NCI-H2227 treated with DMSO at 0.1 percent for 48 hours (cell line): ENCODE measurements at regions not wholly inside any gene's neighbourhood (a gene's known extent, or its start where the extent isn't known, plus 50 kb on each side); places are given as distances from the start of the nearest gene placed in this dataset.
A peak's percentile ranks its signal among the peaks of the same experiment; 100 is the strongest.
"Not testable (repeated sequence)": the region's sequence is repeated elsewhere in the genome, so short reads cannot be mapped to it uniquely, and the experiment has no call there.

Experiments used
- DNase-seq: peaks from one replicate; lab custom pipeline; 2025; lab: John Stamatoyannopoulos, UW

DNA sequence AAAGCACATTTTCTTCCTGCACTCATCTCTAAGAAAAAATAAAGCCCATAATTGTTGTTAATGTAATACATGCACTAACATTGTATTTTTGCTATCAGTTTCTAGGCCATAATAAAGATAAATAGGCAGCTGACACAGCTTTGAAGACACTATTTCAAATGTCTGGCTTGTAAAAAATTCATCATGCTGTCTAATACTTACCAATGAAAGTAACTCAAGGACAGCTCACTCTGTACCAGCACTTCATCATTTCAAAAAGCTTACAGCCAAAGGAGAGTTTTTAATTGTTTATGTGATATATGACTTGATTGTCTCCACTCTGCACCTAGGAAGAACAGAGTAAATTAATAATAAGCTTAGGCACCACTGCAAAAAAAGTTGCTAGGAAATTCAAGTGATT is 1423.3 kb upstream of the PCDH20 start:
- no peak for DNase-seq

DNA sequence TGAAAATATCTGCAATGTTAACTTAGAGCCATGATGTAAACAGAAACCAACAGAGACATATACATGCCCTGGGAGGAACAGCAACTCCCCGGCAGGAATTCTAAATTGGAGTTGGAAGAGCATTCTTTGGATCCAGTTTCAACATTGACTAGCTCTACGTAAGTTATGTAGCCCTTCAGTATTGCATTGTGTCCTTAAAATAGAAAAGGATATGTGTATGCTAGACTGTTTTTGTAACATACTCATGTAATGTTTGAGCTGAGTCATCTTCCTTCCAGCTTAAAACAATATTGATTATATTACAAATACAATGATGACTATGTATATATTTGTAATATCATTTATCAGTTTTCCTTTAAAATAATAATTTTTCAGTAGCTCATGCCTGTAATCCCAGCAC is 1422.2 kb upstream of the PCDH20 start:
- DNase-seq = no peak

DNA sequence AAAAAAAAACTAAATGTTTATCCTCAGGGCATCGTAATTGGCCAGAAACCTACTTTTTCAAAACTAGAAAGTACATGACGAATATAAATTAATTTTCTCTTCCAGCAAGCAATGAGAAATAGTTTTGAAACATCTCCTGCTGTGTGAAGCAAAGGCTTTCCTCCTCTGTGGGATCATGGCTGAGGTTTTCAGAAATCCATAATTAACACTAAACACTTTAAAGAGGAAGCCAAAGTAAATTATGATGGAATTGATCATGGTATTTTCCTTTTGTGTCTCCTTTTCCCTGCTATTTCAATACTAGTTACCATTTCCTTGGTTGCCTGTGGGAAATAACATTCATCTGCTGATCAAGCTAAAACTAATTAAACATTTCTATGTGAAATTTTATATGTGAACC is 1413.8 kb upstream of the PCDH20 start:
- DNase-seq = no peak

DNA sequence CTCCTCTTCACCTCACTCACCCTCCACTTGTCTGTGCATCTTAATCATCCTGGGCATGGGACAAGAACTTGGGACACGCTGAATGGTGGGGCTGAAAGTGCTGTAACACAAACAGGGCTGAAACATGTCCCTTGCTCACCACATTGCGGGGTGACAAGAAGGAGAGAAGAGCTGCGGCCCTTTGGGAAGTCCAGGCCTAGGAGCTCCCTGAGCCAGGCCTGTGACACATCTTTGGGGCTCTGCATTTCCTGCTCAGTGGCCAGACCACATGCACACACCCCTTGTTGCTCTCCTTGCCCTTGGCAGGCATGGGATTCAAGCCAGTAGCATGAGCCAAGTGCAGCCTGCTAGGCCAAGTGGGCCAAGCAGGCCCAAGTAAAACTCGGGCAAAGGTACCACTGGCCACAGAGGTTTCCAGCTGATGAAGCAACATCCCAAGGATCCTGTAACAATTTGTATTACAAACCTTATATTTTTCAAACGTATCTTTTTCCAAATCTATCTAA is 1384.3 kb upstream of the PCDH20 start:
- DNase-seq = no peak

DNA sequence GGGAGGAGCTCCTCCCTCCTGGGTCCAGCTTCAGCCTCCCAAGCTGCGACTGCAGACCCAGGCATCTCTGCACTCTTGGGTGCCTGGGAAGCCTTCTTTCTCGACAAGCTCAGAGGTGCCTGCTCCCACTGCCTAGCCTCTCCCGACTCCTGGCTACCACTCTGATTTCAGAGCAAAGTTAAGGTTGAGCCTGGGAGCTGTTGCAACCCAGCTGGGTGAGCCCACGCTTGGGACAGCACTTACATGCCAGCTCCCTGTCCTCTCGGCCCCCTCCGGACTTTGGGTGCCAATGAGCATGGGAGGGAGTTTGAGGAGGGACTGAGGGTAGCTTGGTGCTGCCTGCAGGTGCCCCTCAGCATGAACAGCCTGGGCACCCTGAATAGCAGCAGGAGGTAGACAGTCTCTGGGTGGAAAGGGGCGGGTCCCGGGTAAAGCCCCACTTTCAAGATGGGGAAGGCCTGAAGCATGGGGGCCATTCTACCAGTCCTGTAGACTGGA is 1383.4 kb upstream of the PCDH20 start:
- DNase-seq = no peak

DNA sequence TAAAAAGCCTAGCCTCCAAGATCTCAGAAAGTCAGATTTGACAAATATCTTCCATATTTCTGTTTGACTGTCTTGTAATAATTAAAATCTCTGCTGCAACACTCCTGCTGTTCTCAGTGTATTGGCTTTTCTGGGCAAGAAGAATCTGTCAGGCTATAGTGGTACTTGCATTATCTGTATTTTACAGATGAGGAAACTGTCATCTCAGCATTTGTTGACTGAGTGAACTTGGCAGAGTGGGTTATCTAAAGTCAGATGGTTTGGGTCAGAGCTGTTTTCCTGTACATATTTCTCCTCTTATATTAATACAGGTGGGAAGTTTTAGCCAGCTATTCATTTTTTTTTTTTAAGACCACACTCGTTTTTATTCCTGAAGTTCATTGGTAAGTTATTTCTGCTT is 1378.2 kb upstream of the PCDH20 start:
- DNase-seq = no peak

DNA sequence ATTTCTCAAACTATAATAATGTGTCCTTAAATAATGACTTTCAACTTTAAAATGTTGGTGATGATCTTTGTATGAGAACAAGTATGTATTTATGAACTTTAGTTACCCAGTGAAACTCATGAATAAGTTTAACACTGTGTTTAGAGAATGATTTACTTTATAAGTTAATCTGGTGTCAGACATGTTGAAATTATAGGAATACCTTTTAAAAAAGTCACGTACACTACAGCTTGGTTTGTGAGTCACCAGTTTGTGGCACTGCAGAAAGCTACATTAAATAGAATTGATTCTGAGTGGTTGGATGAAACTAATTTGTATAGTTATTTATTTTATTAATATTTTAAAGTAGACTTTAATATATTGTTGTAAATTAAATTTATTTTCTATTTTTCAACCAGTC is 1366.2 kb upstream of the PCDH20 start:
- DNase-seq = no peak

DNA sequence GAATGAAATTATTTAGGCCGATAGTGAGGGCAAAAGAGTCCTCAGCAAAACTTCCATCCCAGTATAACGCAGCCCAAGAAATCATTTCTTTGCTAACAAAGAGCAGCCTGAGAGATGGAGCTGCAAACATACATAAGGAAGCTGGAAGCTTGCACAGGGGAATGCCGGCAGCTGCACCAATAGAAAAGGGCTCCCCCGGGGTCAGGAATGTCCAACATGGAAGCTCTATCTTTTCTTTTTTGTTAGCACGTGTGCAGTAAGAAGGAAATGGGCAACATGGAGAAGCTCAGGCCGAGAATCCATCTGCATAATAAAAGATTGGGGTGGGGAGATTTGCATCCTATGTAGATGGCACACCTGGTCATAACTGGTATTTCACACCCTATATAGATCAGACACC is 1363.5 kb upstream of the PCDH20 start:
- no peak for DNase-seq

DNA sequence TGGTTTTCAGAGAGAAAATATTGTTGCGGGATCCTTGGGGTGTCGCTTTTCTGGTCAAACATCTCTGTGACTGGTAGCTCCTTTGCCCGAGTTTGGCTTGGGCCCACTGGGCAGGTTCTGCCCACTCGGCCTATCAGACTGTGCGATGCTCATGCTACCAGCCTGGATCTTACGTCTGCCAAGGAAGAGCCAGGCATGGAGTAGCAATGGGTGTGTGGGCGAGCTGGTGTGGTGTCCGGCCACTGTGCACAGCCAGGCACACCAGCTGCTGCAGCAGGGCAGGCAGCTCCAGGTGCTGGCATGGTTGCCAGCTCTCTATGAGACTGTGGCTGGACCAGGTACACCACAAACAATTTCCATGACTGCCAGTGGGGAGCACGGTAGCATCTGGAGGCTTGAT is 1351.8 kb upstream of the PCDH20 start:
- DNase-seq = no peak

DNA sequence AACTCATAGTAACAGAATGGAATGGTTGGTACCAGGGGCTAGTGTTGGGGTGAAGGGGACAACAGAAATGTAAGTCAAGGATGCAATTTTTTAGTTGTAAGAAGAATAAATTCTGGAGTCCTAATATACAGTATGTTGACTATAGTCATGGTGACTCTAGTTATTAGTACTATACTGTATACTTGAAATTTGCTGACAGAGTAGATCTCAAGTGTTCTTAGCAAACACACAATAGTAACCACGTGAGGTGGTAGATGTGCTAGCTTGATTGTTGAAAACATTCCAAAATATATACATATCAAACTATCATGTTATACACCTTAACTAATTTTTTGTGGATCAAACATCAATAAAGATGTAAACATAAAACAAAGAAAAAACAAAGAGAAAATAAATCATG is 1345.1 kb upstream of the PCDH20 start:
- DNase-seq = no peak

DNA sequence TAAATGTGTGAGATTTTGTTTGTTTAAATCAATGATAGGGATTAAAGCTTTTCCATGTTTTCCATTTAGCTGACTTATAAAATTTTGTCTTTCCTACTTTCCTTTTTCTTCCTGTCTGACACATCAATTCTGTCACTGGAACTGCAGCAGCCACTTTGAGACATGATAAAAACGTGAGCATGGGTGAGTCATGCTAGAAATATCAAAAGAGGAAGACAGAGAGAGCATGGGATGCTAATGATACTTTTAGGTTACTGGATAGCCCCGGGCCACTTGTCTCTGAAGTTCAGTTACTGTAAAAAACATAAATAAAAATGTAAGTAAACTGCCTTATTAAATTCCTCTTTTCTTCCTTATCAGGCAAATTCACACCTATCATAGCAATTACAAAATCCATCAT is 1332.0 kb upstream of the PCDH20 start:
- no peak for DNase-seq

DNA sequence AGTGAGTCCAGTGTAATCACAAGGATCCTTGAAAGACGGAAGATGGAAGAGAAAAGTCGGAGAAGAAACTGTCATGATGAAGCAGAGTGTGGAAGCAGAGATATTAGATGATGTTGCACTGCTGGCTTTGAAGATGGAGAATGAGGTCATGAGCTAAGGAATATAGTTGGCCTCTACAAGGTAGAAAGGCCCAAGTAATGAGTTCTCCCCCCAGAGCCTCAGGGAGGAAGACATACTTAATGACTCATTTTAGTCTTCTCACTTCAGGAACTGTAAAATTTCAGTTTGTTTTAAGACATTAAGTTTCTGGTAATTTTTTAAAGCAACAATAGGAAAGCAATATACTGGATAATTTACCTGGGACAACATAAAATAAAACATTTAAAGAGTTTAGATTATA is 1331.5 kb upstream of the PCDH20 start:
- DNase-seq = no peak

DNA sequence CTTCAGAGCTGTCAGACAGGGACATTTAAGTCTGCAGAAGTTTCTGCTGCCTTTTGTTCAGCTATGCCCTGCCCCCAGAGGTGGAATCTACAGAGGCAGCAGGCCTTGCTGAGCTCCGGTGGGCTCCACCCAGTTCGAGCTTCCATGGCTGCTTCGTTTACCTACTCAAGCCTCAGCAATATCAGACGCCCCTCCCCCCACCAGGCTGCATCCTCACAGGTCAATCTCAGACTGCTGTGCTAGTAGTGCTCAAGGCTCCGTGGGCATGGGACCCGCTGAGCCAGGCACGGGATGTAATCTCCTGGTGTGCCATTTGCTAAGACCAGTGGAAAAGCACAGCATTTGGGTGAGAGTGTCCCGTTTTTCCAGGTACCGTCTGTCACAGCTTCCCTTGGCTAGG is 1314.1 kb upstream of the PCDH20 start:
- not testable (repeated sequence) for DNase-seq

DNA sequence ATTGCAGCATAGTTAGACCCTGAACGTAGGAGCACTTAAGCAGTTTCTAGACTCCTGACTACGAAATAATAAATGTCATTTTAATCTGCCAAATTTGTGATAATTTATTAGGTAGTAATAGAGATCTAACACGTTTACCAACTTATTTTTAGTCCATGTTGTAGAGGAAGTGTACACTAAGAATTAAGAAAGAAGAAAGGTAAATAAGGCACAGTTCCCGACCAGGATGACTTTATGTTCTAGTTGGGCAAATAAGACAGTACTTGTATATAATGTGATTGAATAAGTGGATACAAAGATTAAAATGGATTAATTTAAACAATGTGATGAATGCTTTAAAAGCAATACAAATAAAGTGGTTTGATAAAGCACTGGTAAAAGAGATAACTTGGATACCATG is 1306.2 kb upstream of the PCDH20 start:
- no peak for DNase-seq

DNA sequence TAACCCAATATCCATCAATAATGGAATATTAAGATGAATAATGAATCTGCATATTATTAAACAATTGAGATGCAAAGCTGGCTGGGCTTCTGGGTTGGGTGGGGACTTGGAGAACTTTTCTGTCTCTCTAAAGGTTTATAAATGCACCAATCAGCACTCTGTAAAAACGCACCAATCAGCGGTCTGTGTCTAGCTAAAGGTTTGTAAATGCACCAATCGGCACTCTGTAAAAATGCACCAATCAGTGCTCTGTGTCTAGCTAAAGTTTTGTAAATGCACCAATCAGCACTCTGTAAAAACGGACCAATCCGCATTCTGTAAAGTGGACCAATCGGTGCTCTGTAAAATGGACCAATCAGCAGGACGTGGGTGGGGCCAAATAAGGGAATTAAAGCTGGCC is 1296.3 kb upstream of the PCDH20 start:
- not testable (repeated sequence) for DNase-seq

DNA sequence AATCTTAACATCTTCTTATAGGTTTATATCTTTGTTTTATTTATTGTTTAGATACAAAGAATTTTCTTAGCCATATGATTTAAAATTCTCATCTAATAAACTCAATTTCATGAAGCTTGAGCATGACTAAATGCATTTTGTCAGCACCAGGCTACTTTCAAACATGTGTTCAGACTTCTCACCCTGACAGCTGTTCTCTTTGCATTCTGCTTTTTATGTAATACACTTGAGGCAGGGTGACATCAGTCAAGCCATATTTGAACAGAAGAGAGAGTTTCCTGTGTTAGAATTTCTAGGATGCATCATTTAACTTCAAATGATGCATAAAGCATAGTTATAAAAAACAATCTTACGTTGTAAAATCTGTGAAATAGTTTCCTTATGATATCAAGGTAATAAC is 1295.1 kb upstream of the PCDH20 start:
- no peak for DNase-seq

DNA sequence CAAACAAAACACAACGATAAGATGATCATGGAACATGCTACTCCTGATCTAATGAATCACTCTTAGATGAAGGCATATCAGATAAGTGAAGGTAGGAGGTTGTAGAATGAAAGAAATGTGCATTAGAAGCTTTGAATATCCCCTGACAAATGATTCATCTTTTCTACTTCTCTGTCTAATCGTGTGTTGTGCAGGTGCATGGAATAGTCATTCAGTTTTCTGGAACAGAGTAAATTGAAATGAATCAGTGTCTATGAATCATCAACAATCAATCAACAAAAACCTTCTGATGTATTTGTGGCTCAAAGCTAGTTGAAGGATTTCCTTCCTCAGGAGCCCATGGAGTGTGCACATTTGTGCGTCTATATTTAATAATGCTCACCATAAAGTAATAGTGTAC is 1290.4 kb upstream of the PCDH20 start:
- DNase-seq = no peak

DNA sequence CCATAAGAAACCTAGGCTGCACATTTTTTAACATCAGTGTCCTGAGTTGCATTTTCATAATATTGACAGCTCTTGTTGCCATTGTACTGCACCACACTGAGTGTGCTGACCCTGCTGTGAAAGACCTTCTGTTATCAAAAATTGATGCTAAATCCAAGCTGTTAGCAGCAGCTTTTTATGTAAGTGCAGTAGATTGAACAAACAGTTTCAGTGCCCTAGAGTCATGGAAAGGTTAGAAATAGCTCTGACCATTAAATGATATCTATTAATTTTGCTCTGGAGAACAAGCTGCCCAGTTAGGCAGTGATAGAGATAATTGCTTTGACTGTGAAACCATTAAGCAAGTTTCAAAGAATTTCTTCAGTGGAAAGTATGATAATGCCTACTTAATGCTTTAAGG is 1289.2 kb upstream of the PCDH20 start:
- DNase-seq = peak; percentile 54

DNA sequence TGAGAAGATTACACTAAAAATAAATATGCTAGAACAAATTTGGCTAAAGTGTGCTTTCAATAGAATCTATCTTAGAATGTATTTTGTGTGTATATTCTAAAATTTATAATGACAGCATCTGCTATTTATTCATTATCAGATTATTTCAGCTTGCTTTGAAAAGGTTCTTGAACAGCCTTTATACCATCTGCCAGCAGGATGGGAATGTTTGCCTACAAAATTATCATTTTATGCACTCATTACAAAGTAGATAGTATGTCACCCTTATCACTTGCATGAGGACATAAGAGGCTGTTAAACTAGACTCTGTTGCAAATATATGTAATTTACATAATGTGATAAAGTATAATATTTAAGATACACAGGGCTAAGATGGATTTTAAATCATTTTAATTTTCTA is 1286.9 kb upstream of the PCDH20 start:
- peak; percentile 45 for DNase-seq

DNA sequence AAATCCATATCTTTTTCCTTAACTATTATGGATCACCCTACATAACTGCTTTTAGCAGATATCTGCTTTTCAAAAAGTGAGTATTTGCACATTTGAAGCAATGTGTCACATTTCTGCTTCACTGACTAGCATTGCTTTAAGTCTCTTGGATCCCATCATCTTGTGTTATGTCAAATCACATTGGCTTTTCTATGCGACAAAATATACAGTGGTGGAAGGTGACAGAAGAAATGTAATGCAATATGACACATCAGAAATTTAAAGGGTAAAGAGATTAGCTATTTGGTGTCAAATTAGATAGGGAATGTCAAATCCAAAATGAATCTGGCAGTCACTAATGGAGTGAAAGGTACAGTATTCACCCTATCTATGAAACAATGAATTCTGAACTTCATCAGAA is 1282.1 kb upstream of the PCDH20 start:
- no peak for DNase-seq

DNA sequence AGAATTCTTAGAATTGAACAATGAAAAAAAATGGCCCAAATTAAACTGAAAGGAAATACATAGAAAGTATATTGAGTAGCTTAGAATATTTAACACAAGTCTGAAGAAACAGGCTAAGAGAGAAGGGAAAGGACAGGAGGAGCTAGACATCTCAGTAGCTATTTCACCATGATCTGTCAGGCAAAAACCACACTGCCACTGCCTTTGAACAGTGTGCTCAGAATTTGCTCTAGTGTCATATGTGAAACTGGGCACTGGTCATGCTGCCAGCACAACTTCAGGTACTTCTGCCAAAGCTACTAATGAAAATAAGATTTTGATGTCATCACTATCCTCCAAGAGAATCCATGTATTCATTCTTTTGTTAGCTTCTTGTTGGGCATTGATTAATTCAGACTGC is 1280.8 kb upstream of the PCDH20 start:
- no peak for DNase-seq

DNA sequence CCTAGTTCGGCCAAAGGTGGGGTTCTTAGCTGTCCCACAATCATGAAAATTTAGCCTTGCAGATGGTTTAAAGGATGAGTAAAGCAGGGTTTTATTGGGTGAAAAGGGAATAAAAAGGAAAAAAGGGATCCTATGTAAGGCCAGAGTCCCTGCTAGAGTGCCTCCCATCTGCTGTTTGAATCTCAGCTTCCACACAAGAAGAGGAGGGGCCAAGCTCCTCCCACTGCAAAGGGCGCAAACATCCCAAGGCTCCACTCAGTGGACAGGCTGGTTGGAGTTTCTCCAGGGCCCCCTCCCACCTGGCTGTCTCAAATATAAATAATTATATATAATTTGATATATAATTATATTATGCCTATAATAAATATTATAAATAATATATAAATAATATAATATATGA is 1272.1 kb upstream of the PCDH20 start:
- DNase-seq = no peak

DNA sequence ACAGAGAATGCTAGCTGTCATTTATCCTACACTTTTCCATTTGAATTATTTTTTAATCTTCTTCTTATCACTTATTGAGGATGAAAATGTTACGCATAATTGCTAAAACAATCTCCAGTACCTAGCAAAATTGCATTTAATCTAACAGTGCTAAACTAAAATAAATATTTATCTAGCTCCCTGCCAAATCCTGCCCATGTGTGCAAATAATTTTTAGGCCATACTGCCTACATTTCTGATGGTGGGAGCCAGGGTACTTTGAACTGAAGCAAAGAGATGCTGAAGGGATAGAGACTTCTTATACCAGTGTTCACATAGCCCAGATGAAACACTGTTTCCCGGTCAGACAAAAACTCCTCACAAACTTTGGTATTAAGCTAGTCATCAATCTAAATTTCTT is 1268.7 kb upstream of the PCDH20 start:
- no peak for DNase-seq

DNA sequence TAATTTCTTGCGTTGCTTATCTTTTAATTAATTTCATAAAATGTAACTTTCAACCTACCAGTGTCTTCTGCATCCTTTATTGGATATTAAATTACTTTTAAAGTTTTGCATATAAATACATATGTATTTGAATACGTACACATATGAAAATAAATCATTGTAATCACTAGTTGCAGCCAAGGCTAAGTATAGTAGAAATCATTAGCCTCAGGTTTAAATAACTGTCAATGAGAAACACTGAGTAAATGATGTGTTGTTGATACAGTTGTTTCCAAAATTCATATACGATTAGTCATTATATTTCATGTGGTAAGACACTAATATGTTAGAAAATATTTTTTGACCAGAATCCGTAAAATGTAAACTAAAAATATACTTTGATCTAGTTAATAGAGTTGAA is 1267.1 kb upstream of the PCDH20 start:
- DNase-seq = no peak

DNA sequence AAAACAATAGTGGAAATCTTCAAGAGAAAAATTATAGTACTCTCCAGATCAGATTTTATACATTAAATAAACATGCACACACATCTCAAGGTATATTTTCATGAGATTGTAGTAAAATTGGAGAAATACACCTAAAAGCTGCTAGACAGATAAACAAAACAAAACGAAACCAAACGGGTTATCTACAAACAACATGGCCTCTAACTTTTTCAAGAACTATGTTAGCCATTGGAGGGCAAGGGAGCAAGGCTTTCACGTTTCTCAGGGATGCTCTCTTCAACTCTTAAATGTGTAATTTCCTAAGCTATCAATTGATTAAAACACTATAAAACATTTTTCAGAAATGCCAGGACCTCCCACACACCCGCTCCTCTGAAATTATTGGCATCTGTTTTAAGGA is 1262.4 kb upstream of the PCDH20 start:
- peak; percentile 69 for DNase-seq
